GM10248 (cell line): ENCODE measurements at regions not wholly inside any gene's neighbourhood (a gene's known extent, or its start where the extent isn't known, plus 50 kb on each side); places are given as distances from the start of the nearest gene placed in this dataset.

Experiments used
- CTCF ChIA-PET: fragments of 300-600 bp; sonication (Branson Sonifier 250); formaldehyde crosslinking; extraction: SDS; loops from one replicate; lab custom pipeline; 2021; ENCODE audit warnings: antibody characterized with exemption; lab: Yijun Ruan, JAX
- POLR2A ChIA-PET: fragments of 350-650 bp; sonication (Branson Sonifier 250); formaldehyde crosslinking; extraction: SDS; loops from one replicate; lab custom pipeline; 2020; ENCODE audit warnings: antibody characterized with exemption; lab: Yijun Ruan, JAX
- DNase-seq: peaks from one replicate; pipeline ENCODE4 v3.0.0; 2012; ENCODE audit errors: extremely low spot score
- CTCF ChIP-seq: IDR thresholded peaks from 2 replicates; pipeline ENCODE4 v1.5.1; 2012; ENCODE audit warnings: mild to moderate bottlenecking, low read depth; ENCODE audit errors: extremely low read depth, missing control alignments, control extremely low read depth

- DNase-seq: no peak
- TF ChIP-seq CTCF: no peak
- ChIA-PET POLR2A (no interaction called here), CTCF (interaction anchor here (1.2 kb wide), 1 partner anchor 16 kb away, joined by 3 read pairs; no protein-coding TSS in a partner anchor)
Measured at GRCh38 chr1:69228501-69228900, 339.2 kb upstream of the LRRC7 start.

- no peak for DNase-seq
- ChIA-PET POLR2A (no interaction called here), CTCF (interaction anchor here (1.0 to 1.4 kb wide), 4 partner anchors 9 to 24 kb away, joined by 3 to 4 read pairs (median 4); no protein-coding TSS in a partner anchor)
- no peak for TF ChIP-seq CTCF
Measured at GRCh38 chr1:69230208-69230607, 337.5 kb upstream of the LRRC7 start.

GRCh38 chr1:69233463-69233862 is 334.3 kb upstream of the LRRC7 start:
- no peak for DNase-seq
- CTCF ChIA-PET: interaction anchor here (1.2 to 2.0 kb wide), 3 partner anchors 10 to 15 kb away, joined by 3 to 6 read pairs (median 5); no protein-coding TSS in a partner anchor
- POLR2A ChIA-PET: no interaction called here
- no peak for TF ChIP-seq CTCF

GRCh38 chr1:69244211-69244610 is 323.5 kb upstream of the LRRC7 start:
- no peak for DNase-seq
- ChIA-PET CTCF (interaction anchor here (1.1 to 3.0 kb wide), 5 partner anchors 10 to 228 kb away, joined by 3 to 6 read pairs (median 3); no protein-coding TSS in a partner anchor), POLR2A (no interaction called here)
- TF ChIP-seq CTCF: no peak

- no peak for DNase-seq
- TF ChIP-seq CTCF: no peak
- POLR2A ChIA-PET: no interaction called here
- CTCF ChIA-PET: interaction anchor here (0.9 to 1.3 kb wide), 2 partner anchors 12 to 15 kb away, joined by 3 read pairs; no protein-coding TSS in a partner anchor
Measured at GRCh38 chr1:69246109-69246508, 321.6 kb upstream of the LRRC7 start.

GRCh38 chr1:69246710-69247109 is 321.0 kb upstream of the LRRC7 start:
- ChIA-PET CTCF (interaction anchor here (0.9 to 1.3 kb wide), 2 partner anchors 13 to 14 kb away, joined by 3 read pairs; no protein-coding TSS in a partner anchor), POLR2A (no interaction called here)
- TF ChIP-seq CTCF: no peak
- DNase-seq: no peak
